GM19023 (cell line): ENCODE measurements at regions not wholly inside any gene's neighbourhood (a gene's known extent, or its start where the extent isn't known, plus 50 kb on each side); places are given as distances from the start of the nearest gene placed in this dataset.
"Not testable (repeated sequence)": the region's sequence is repeated elsewhere in the genome, so short reads cannot be mapped to it uniquely, and the experiment has no call there.

Experiments
- ATAC-seq: cut with Tn5 transposase; IDR thresholded peaks from one replicate; pipeline ENCODE4 v1.9.1; 2021; ENCODE audit warnings: mild to moderate bottlenecking, moderate library complexity; ENCODE audit not compliant: unreplicated experiment

DNA sequence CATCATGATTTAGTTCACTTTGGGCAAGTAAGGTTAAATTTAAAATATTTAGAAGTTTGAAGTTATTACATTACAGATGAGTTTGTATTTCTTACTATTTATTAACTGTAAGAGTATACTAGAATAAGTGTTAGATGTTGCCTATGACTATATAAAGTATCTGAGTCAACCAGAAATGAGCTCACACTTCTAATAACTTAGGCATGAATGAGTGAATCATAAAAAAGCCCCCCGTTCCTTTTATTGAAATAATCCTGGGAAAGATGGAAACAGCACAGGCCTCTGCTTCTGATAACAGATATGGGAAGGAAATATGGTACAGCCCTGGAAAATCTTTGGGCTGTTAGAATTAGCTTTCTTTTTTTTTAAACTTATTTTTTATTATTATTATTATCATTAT is 66.6 kb upstream of the TGFBR2 start:
- no peak for ATAC-seq

DNA sequence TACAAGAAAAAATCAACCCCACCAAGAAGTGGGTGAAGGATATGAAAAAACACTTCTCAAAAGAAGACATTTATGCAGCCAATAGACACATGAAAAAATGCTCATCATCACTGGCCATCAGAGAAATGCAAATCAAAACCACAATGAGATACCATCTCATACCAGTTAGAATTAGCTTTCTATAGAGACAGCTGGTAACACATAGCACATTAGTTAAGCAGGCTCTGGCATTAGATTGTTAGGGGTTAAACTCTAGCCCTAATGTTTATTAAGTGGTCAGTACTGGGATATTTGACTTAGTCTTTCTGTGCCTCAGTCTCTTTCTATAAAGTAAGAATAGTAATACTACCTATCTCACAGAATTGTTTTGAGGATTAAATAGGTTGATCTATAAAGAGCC is 65.2 kb upstream of the TGFBR2 start:
- ATAC-seq: not testable (repeated sequence)

GRCh38 chr3:30542897-30543296 is 63.5 kb upstream of the TGFBR2 start:
- ATAC-seq: no peak

DNA sequence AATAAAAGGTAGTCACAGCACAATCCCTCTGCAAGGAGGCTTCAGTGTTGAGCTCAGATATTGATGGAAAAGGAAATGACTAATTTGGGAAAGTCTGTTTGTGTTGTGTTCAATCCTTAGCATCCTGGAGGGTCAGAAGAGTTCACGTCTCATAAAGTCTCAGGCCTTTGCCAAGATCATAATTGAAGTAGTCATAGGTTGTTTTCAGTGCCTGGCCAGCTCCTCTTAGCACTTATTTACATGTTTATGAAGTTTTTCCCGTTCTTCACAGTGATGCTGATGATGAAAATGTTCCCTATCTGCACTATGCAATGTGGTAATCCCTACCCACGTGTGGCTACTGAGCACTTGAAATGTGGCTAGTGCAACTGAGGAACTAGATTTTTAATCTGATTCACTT is 61.6 kb upstream of the TGFBR2 start:
- ATAC-seq: no peak

DNA sequence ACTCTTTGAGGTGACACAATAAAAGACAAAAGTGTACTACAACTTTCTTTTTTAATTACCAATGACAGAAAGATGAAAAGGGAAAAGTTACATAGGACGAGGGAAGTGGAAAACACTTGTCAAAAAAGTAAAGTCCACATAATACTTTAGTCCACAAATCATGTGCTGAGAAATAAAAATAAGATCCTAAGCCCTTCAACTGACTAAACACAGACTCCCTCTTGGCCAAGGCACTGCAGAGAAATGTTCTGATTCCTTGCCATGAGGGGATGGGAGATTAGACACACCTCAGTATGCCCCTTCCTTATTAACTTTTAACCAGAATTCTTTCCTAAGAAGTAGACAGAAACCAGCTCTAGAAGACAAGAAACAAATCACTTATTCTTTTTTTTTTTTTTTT is 59.5 kb upstream of the TGFBR2 start:
- no peak for ATAC-seq

GRCh38 chr3:30547716-30548115 is 58.7 kb upstream of the TGFBR2 start:
- no peak for ATAC-seq

GRCh38 chr3:30548600-30548999 is 57.8 kb upstream of the TGFBR2 start:
- ATAC-seq: no peak

DNA sequence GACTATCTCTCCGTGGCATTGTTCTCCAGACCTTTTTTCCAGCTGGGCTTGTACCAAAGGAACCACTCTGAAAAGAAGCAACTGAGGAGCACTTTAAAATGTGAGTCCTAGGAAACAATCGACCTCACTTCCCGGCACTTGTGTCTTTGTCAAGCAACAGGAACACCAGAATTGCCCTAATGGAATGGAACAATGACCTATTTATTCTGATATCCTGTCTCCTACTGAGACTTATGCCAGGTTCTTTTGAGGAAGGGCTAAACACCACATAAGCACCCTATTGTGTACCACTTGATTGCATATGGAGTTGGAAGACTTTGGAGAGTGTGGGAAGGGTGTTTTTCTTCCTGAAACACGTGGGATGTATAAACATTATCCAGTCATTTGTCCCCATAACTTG is 56.8 kb upstream of the TGFBR2 start:
- no peak for ATAC-seq

DNA sequence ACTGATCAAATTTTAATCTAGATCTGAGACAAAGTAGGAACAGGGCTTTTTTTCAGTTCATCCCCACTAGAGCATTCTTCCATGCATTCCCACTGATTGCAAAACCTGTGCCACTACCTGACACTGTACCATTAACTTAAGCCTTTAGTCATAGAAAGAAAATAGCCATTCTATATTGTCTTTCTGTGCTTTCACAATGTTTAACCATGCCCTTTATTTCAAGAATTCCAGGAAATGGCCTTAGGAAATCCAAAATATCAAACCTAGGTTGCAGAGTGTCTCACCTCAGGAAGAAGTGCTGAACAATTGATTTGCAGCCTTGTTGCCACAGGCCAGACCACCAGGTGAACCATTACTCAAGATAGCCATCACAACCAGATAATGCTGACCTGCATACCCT is 56.2 kb upstream of the TGFBR2 start:
- no peak for ATAC-seq

GRCh38 chr3:30551266-30551665 is 55.1 kb upstream of the TGFBR2 start:
- ATAC-seq: no peak

DNA sequence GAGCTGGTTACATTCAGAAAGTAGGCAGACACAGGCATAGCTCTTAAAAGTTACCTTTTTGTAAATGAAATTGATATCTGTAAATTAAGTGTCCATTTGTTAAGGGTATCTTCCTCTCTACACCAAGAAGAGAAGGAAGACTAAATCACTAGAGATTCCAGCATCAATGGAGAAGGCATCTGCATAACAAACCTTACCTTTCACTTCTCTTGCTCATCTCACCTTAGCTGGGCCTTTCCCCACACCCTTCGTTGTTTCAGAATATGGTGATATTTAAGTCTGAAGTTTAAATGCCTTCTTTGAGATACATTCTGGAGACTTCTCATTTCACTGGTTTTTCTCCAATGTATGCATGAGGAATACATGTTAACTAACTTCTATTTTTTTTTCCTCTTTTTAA is 54.5 kb upstream of the TGFBR2 start:
- ATAC-seq: no peak

- ATAC-seq: no peak
Observed at GRCh38 chr3:30553641-30554316, 52.6 kb upstream of the TGFBR2 start.

- ATAC-seq: no peak
Observed at GRCh38 chr3:30554317-30554690, 52.1 kb upstream of the TGFBR2 start.

DNA sequence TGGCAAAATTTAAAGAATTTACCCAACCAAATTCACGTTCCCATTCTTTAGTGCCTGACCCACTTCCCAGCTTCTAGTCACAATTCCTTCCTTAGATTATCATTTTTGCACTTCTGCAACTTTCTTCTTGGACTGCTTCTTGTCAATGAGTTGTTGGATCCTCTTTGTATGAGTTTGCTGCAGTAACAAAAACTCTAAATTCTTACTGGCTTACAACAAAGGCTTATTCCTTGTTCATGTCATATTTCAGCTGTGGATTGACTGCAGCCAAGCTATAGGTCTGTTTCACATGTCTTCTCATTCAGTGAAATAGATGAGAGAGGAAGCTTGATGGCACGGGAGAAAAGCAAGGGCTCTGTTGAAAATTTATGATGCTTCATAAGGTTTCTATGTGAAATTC is 50.4 kb upstream of the TGFBR2 start:
- no peak for ATAC-seq
